OCI-LY3 (cell line): ENCODE measurements at regions not wholly inside any gene's neighbourhood (a gene's known extent, or its start where the extent isn't known, plus 50 kb on each side); places are given as distances from the start of the nearest gene placed in this dataset.

Experiments used
- H2AFZ ChIP-seq: fragments of 200-600, 300-600 bp; shearing (Covaris generic); 2 replicates; pipeline ENCODE4 v1.6.0; 2014; ENCODE audit warnings: antibody characterized with exemption, low read depth, low read length
- H3K27ac ChIP-seq: fragments of 200-600, 300-600 bp; sonication (generic); 2 replicates; pipeline ENCODE4 v1.5.1; 2014; ENCODE audit warnings: mild to moderate bottlenecking, low read length, moderate library complexity, mixed read lengths
- H3K27me3 ChIP-seq: fragments of 200-600, 300-600 bp; sonication (generic); 2 replicates; pipeline ENCODE4 v1.6.1; 2014; ENCODE audit warnings: low read depth, low read length, mixed read lengths
- H3K36me3 ChIP-seq: fragments of 200-600, 300-600 bp; sonication (generic); replicated peaks from 2 replicates; pipeline ENCODE3; 2014; ENCODE audit warnings: low read depth, low read length, mixed read lengths
- H3K4me1 ChIP-seq: fragments of 300-600, 200-600 bp; sonication (generic); 2 replicates; pipeline ENCODE4 v1.6.1; 2014; ENCODE audit warnings: low read length, mixed read lengths
- H3K4me2 ChIP-seq: fragments of 200-600, 300-600 bp; sonication (generic); 2 replicates; pipeline ENCODE4 v1.6.1; 2014; ENCODE audit warnings: low read length, mixed read lengths
- H3K4me3 ChIP-seq: fragments of 300-600, 200-600 bp; sonication (generic); 2 replicates; pipeline ENCODE4 v1.5.1; 2014; ENCODE audit warnings: antibody characterized with exemption, mild to moderate bottlenecking, low read length, moderate library complexity
- H3K79me2 ChIP-seq: fragments of 300-600, 200-600 bp; shearing (Covaris generic); 2 replicates; pipeline ENCODE4 v1.6.1; 2014; ENCODE audit warnings: mild to moderate bottlenecking, low read length, mixed read lengths
- H3K9ac ChIP-seq: fragments of 300-600, 200-600 bp; shearing (Covaris generic); 2 replicates; pipeline ENCODE4 v1.6.0; 2014; ENCODE audit warnings: mild to moderate bottlenecking, low read length, moderate library complexity
- H3K9me3 ChIP-seq: fragments of 200-600, 300-600 bp; shearing (Covaris generic); 2 replicates; pipeline ENCODE4 v1.6.1; 2014; ENCODE audit warnings: low read length, mixed read lengths; ENCODE audit not compliant: insufficient read depth
- H4K20me1 ChIP-seq: fragments of 200-600, 300-600 bp; sonication (generic); 2 replicates; pipeline ENCODE4 v1.6.1; 2016; ENCODE audit warnings: low read length, mixed read lengths; ENCODE audit not compliant: insufficient read depth
- EZH2phosphoT487 ChIP-seq: fragments of 200-600 bp; shearing (Covaris generic); IDR thresholded peaks from 2 replicates; pipeline ENCODE4 v1.6.1; 2018; ENCODE audit warnings: antibody characterized with exemption, mixed run types, low read depth
- TF ChIP-seq, protein P1 (sequence below): fragments of 200-600, 300-600 bp; sonication (generic); IDR thresholded peaks from 2 replicates; pipeline ENCODE4 v1.5.1; 2014; ENCODE audit warnings: antibody characterized with exemption, low read length, low read depth

DNA sequence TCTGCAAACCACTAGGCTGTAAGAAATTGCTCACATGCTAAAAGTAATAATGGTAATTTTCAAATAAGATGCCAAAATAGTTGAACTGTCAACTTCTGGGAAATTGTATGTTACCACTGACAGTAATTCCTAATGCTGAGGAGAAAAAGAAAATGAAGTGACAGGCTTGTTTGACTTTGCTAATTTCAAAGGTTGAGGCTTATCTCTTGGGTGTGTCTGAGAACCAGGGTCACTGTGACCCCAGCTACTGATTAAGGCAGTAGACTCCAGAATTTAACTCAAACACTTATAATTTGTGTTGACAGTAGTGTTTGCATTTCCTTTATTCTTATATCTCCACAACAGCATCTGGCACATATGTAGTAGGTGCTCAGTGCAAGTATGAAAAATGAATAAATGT, 74.6 kb upstream of the PDZRN3 start:
- Histone ChIP-seq H3K4me3 (no peak overlapping the region), H4K20me1 (no peaks in the 10 kb centered on the region), H3K27ac (no peak overlapping the region), H3K79me2 (no peaks in the 10 kb centered on the region), H3K4me2 (no peak overlapping the region), H3K9ac (no peak overlapping the region), H3K9me3 (no peaks in the 10 kb centered on the region), H2AFZ (no peak overlapping the region), H3K4me1 (no peaks in the 10 kb centered on the region), H3K27me3 (no peaks in the 10 kb centered on the region), H3K36me3 (no peaks in the 10 kb centered on the region)
- no peak for TF ChIP-seq EZH2phosphoT487
- TF ChIP-seq, protein P1, sequence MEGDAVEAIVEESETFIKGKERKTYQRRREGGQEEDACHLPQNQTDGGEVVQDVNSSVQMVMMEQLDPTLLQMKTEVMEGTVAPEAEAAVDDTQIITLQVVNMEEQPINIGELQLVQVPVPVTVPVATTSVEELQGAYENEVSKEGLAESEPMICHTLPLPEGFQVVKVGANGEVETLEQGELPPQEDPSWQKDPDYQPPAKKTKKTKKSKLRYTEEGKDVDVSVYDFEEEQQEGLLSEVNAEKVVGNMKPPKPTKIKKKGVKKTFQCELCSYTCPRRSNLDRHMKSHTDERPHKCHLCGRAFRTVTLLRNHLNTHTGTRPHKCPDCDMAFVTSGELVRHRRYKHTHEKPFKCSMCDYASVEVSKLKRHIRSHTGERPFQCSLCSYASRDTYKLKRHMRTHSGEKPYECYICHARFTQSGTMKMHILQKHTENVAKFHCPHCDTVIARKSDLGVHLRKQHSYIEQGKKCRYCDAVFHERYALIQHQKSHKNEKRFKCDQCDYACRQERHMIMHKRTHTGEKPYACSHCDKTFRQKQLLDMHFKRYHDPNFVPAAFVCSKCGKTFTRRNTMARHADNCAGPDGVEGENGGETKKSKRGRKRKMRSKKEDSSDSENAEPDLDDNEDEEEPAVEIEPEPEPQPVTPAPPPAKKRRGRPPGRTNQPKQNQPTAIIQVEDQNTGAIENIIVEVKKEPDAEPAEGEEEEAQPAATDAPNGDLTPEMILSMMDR, result no peak

DNA sequence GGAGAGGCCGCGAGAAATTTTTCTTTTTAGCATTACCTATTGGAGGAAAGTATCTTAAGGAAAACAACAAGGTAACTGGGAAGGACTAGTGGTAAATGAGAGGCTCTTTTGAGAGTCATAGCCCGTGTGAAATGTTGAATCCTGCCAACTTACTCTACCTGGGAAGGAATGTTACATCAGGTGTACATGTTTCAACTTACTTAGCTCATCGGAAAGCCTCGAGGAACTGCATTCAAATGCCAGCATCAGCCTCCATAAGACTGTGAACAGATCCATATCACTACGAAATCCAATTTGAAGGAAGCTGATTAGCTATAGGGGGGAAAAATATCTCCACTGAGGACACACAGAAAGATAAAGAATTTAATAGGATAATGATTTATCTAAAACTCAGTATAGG, 72.3 kb upstream of the PDZRN3 start:
- Histone ChIP-seq H3K27me3 (no peaks in the 10 kb centered on the region), H2AFZ (no peak overlapping the region), H3K36me3 (no peaks in the 10 kb centered on the region), H3K4me3 (no peak overlapping the region), H3K9ac (no peak overlapping the region), H3K79me2 (no peaks in the 10 kb centered on the region), H4K20me1 (no peaks in the 10 kb centered on the region), H3K27ac (no peak overlapping the region), H3K9me3 (no peaks in the 10 kb centered on the region), H3K4me1 (no peaks in the 10 kb centered on the region), H3K4me2 (no peak overlapping the region)
- TF ChIP-seq, protein P1, result no peak
- no peak for TF ChIP-seq EZH2phosphoT487

DNA sequence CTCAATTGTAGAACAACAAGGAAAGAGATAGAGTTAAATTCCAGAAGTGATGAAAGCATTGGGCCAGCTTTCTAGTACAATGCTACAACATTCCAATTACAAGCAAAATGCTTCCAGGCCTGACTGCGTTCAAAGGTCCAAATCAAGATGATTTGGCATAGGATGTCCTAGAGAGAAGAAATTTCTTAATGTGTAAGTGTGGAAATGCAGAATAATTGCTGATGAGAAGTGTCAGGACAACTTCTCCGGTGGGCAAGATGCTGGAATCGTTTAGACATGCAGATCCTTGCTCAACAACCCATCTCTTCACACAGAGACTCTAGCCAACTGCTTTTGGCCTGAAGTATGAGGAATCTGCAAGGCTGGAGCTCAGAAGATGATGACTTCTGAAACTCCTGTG, 71.1 kb upstream of the PDZRN3 start:
- Histone ChIP-seq H3K4me2 (no peak overlapping the region), H3K36me3 (no peaks in the 10 kb centered on the region), H3K9ac (no peak overlapping the region), H3K9me3 (no peaks in the 10 kb centered on the region), H3K27me3 (no peaks in the 10 kb centered on the region), H4K20me1 (no peaks in the 10 kb centered on the region), H3K4me1 (no peaks in the 10 kb centered on the region), H2AFZ (no peak overlapping the region), H3K4me3 (no peak overlapping the region), H3K27ac (no peak overlapping the region), H3K79me2 (no peaks in the 10 kb centered on the region)
- TF ChIP-seq, protein P1, result no peak
- TF ChIP-seq EZH2phosphoT487, result no peak

DNA sequence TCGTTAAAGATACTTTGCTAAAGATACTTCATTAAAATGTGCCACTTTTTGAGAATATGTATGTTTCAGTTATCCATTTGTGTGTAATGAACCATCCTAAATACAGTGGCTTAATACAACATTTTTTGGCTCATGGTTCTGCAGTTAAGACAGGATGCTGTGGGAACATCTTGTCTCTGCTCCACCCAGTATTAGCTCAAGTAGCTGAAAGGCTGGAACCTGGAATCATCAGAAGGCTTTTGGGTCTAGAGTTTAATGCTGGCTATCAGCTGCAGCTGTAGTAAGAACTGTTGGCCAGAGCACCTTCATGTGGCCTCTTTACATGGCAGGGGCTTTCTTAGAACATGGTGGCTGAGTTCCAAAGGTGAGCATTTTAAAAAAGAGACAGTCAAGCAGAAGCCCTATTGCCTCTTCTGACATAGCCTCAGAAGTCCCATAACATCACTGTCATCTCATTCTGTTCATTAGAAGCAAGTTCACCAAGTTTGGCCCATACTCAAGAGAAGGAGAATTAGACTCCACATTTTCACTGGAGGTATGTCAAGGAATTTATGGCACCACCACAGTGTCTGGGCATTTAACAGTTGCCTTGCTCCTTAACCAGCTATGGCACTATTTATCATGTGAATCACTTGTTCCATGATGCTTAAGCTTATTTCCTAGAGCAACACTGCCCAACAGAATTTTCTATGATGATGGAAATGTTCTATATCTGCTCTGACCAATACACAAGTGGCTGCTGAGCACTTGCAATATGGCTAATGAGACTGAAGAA, 70.4 kb upstream of the PDZRN3 start:
- H3K27ac ChIP-seq, result no peak overlapping the region
- no peak for TF ChIP-seq EZH2phosphoT487
- TF ChIP-seq, protein P1, result no peak
- H3K4me1 ChIP-seq, result no peaks in the 10 kb centered on the region
- no peak overlapping the region for H3K4me2 ChIP-seq
- H3K79me2 ChIP-seq, result no peaks in the 10 kb centered on the region
- H3K36me3 ChIP-seq, result no peaks in the 10 kb centered on the region
- H3K9ac ChIP-seq, result no peak overlapping the region
- no peaks in the 10 kb centered on the region for H3K9me3 ChIP-seq
- H4K20me1 ChIP-seq, result no peaks in the 10 kb centered on the region
- no peaks in the 10 kb centered on the region for H3K27me3 ChIP-seq
- H2AFZ ChIP-seq, result no peak overlapping the region
- H3K4me3 ChIP-seq, result no peak overlapping the region
